ENCODE measurements at regions not wholly inside any gene's neighbourhood (a gene's known extent, or its start where the extent isn't known, plus 50 kb on each side); places are given as distances from the start of the nearest gene placed in this dataset.

DNA sequence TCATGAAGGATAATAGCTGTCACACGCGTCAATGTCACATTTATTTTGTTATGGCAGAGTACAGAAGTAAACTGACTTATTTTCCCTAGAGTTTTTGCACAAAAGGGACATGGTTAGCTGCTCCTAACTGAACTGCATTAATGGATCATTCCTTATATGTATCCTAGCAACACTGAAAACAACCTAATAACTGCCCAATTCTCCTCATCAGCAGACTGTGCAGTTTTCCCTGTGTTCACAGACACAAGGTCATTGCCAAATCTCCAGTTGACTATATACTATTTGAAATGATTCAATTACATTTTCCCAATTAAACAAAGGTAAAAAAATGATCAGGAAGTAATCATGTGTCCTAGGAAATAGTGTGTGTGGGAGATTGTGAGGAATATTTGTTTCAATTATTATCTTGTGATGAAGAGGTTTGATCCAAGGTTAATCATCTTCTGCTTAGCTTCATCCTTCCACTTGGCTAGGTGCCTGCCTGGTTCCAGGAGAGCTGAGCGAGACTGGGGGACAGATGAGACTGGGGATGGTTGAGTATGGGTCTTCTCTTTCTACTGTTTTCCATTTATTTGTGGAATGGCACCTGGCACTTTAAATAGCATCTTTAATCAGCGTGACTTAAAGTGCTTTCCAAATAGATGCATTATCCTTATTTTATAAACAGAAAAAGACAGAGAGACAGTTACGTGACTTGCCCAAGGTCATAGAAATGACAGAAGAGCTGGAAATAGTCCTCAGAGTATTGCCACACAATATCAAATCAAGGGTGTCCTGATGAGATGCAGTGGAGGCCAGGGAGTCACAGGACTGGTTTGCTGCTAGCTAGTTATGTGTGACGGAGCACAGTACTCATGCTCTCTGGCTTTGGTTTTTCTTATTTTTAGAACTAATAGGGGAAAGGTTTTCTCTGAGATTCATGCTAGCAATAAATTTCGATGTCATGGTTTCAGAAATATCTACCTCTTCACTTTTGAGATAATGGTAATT lies 335.6 kb downstream of the PIK3C3 start:
- CTCF ChIA-PET, result interaction anchor here (1.3 to 1.9 kb wide), 3 partner anchors 8 to 237 kb away, joined by 3 to 15 read pairs (median 9); no protein-coding TSS in a partner anchor
- H3K4me3 ChIP-seq (ENCODE audit: low read depth, low read length), result no peak overlapping the region
- TF ChIP-seq, protein P1, sequence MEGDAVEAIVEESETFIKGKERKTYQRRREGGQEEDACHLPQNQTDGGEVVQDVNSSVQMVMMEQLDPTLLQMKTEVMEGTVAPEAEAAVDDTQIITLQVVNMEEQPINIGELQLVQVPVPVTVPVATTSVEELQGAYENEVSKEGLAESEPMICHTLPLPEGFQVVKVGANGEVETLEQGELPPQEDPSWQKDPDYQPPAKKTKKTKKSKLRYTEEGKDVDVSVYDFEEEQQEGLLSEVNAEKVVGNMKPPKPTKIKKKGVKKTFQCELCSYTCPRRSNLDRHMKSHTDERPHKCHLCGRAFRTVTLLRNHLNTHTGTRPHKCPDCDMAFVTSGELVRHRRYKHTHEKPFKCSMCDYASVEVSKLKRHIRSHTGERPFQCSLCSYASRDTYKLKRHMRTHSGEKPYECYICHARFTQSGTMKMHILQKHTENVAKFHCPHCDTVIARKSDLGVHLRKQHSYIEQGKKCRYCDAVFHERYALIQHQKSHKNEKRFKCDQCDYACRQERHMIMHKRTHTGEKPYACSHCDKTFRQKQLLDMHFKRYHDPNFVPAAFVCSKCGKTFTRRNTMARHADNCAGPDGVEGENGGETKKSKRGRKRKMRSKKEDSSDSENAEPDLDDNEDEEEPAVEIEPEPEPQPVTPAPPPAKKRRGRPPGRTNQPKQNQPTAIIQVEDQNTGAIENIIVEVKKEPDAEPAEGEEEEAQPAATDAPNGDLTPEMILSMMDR (IDR thresholded peaks at IDR 0.05; ENCODE audit: low read depth, low read length), result no peak
- no peaks in the 10 kb centered on the region for H3K27me3 ChIP-seq (ENCODE audit: control insufficient read depth, insufficient read depth, low read length)
- no peak overlapping the region for H3K27ac ChIP-seq (ENCODE audit: low read depth, low read length)
- no peak for DNase-seq (ENCODE audit: low read depth, low spot score)
- POLR2A ChIA-PET, result no interaction called here
- no peaks in the 10 kb centered on the region for H3K9me3 ChIP-seq (ENCODE audit: control insufficient read depth, insufficient read depth, low read length)

DNA sequence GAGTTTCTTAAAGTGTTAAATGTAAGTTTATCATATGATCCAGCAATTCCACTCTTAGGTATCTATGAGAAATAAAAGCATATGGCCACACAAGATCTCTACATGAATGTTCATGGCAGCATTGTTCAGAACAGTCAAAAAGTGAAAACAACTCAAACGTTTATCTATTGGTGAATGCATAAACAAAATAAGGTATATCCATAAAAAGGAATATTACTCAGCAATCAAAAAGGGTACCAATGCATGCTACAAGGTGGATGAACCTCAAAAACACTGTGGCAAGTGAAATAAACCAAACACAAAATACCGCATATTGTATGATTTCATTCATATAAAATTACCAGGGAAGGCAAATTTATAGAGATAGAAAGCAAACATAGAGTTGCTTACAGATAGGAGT lies 337.6 kb downstream of the PIK3C3 start:
- ChIA-PET POLR2A (no interaction called here), CTCF (no interaction called here)
- Histone ChIP-seq H3K27me3 (ENCODE audit: control insufficient read depth, insufficient read depth, low read length) (no peaks in the 10 kb centered on the region), H3K9me3 (ENCODE audit: control insufficient read depth, insufficient read depth, low read length) (no peaks in the 10 kb centered on the region), H3K27ac (ENCODE audit: low read depth, low read length) (no peak overlapping the region), H3K4me3 (ENCODE audit: low read depth, low read length) (no peak overlapping the region)
- TF ChIP-seq, protein P1 (IDR thresholded peaks at IDR 0.05; ENCODE audit: low read depth, low read length), result no peak
- no peak for DNase-seq (ENCODE audit: low read depth, low spot score)

DNA sequence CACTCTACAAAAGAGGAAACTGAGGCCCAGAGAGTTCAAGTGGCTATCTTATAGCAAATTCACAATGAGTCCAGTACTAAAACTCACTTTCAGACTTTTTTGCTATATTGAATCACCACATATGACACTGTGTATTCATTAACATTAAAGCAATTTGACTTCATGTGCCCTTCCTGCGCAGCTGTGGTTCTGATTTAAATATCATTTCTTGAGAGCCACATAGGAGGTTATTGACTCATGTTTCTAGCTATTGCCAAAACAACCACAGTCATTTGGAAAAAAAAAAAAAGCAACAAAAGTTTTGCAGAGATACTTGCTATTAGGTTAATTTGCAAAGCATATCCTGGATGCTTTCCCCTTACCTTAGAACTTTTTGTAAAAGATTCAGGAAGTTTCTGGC lies 341.2 kb downstream of the PIK3C3 start:
- no peaks in the 10 kb centered on the region for H3K27me3 ChIP-seq (ENCODE audit: control insufficient read depth, insufficient read depth, low read length)
- ChIA-PET CTCF (interaction anchor here (0.8 to 5.5 kb wide), 3 partner anchors 9 to 975 kb away, joined by 3 to 39 read pairs (median 16); no protein-coding TSS in a partner anchor), POLR2A (no interaction called here)
- DNase-seq (ENCODE audit: low read depth, low spot score), result no peak
- H3K4me3 ChIP-seq (ENCODE audit: low read depth, low read length), result no peak overlapping the region
- TF ChIP-seq, protein P1 (IDR thresholded peaks at IDR 0.05; ENCODE audit: low read depth, low read length), result no peak
- no peak overlapping the region for H3K27ac ChIP-seq (ENCODE audit: low read depth, low read length)
- H3K9me3 ChIP-seq (ENCODE audit: control insufficient read depth, insufficient read depth, low read length), result no peaks in the 10 kb centered on the region

DNA sequence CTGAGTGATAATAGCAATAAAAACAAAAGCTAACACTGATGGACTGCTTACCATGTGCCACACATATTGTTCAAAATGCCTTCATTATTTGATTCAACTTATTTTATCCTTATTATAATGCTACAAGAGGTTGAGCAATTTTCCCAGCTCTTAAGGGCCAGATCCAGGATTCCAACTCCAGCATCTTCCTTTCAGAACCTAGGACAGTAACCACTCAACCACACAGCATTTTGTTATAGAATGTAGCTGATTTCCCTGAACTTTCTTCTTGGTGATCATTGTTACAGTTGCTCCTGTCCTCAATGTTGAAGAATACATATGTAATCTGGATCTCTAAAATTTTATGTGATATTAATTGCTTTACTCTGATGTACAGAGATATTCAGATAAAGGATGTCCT lies 341.7 kb downstream of the PIK3C3 start:
- POLR2A ChIA-PET, result no interaction called here
- Histone ChIP-seq H3K27ac (ENCODE audit: low read depth, low read length) (no peak overlapping the region), H3K9me3 (ENCODE audit: control insufficient read depth, insufficient read depth, low read length) (no peaks in the 10 kb centered on the region), H3K4me3 (ENCODE audit: low read depth, low read length) (no peak overlapping the region), H3K27me3 (ENCODE audit: control insufficient read depth, insufficient read depth, low read length) (no peaks in the 10 kb centered on the region)
- no peak for DNase-seq (ENCODE audit: low read depth, low spot score)
- CTCF ChIA-PET, result interaction anchor here (0.6 to 5.5 kb wide), 5 partner anchors 8 to 975 kb away, joined by 3 to 49 read pairs (median 4); no protein-coding TSS in a partner anchor
- TF ChIP-seq, protein P1 (IDR thresholded peaks at IDR 0.05; ENCODE audit: low read depth, low read length), result no peak
